T1000 (cell line): ENCODE measurements at regions not wholly inside any gene's neighbourhood (a gene's known extent, or its start where the extent isn't known, plus 50 kb on each side); places are given as distances from the start of the nearest gene placed in this dataset.

Experiments
- DNase-seq: peaks from one replicate; lab custom pipeline; 2025; ENCODE audit warnings: mixed read lengths; lab: John Stamatoyannopoulos, UW

DNA sequence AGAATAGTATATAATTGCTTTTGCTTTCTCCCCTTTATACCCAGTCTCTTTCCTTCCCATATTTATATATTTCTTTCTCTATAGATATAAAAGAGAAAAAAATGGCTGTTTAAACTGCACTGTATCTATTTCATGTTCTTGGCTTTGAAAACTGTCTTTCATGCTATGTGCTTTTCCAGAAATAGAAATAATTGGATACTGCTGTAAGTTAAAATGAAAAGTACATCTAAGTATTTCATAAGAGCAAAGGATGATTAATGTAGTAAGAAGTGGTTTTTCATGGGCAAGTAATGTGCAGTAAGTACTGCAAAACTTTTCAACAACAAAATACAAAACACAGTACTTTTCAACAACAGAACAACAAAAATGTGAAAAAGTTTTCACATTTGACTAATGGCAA, 237.9 kb downstream of the SNCA start:
- no peak for DNase-seq

DNA sequence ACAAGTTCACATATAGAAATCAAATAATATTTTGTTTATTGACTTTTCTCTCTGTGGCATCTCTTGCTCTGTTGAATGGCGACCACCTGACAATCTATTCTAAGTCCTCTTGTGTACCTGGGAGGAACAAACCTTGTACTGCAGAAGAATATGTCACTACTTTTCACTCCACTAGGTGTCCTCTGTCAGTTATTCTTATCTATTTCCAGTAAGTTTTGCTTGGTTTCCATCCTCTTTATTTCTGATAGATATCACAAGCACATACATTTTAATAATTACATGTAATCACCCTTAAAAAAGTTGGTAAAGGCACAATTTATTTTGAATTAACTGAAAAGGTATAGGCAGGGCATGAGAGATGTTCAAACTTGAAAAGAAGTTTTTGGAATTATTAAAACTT, 238.4 kb downstream of the SNCA start:
- no peak for DNase-seq

DNA sequence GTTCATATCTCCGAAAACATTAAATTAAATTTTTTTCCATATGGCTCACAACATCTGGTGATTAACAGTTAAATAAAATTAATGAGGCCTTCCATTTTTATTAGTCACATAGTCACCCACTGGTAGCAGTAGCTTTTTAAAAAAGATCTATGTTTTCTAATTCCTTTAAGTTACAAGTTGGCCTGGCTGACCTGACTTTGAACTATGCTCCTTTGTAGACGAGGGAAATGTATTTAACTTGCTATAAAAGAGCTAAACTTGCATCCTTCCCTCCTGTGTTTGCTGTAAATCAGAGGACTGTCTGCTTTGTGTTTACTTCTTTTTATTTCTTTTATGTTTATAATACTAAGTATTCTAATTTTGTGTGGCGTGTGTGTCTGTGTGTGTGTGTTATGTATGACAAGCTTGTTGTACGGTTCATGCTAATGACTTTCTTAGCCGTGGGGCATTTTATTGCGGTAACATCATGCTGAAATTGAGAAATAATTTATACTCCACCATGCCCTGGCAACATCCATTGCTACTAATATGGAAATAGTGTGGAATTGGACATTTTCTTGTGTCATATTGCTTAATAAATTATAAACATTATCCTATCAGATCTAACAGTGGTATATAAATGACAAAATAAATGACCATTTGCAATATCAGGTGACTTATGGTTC, 241.7 kb downstream of the SNCA start:
- DNase-seq, result no peak

DNA sequence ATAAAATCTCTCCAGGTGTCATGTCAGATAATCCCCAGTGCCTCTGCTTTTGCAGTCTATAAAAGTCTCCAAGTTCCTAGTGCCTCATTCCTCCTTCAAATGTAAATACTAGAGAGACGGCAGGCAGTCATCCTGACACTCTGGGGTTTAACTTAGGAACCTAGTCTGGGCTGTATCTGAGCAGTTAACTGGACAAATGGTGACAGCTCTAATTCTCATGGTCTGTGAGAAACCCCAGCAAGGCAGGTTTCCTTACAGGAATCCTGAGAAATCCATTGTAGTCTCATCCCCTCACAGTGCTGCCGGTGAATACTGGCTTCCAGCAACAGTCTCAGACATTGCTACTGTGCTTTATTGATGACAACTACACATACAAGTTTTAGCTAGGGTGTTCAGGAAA, 246.8 kb downstream of the SNCA start:
- DNase-seq, result no peak

DNA sequence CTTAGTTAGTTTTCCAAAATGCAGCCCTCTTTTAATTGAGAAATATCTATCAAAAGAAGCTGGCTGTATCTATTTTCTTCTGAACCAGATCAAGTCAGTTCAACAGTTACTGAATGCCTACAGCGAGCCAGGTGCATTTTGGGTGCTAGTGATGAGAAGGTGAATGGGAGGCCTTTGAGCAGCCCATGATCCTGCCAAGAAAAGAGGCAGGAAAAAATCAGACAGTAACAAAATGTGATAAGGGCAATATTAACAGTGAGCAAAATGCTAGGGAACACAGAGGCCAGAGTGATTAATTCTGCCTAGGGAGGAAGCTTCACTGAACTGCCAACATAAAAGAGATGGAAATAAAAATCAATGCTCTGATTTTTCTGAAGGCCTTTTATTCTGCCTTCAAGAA, 248.5 kb downstream of the SNCA start:
- no peak for DNase-seq

DNA sequence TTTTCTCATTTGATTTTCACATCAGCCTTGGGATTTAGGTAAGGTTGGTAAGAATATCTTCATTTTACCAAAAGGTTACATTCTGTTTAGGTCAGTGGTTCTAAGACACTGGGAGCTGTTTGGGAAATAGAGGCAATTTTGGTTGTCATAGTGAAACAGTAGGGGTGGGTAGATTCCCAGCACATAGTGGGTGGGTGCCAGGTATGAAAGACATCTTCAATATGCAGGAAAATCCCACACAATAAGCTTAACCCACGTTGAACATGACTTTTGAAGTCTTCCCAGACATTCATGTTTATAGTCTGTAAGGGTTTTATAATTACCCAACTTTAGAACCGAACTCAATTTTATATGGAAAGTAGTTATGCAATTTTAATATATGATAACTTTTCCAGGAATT, 249.6 kb downstream of the SNCA start:
- no peak for DNase-seq

DNA sequence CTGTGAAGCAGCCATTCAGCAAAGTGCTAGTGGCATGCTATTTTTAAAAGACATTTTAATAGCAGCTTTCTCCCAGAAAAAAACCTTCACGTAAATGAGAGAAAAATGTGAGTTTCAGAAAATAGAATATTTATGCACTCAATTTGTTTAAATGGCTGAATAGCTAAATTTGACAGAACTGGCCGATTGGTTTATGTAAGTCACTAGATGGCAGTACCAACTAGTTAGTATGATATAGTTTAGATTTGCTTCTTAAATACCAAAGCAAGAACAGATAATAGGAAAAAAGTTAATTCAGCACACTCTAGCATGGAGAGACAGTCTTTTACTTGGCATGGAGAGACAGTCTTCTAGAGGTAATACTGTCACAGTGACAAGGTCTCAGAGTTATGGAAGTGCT, 250.1 kb downstream of the SNCA start:
- DNase-seq, result no peak

DNA sequence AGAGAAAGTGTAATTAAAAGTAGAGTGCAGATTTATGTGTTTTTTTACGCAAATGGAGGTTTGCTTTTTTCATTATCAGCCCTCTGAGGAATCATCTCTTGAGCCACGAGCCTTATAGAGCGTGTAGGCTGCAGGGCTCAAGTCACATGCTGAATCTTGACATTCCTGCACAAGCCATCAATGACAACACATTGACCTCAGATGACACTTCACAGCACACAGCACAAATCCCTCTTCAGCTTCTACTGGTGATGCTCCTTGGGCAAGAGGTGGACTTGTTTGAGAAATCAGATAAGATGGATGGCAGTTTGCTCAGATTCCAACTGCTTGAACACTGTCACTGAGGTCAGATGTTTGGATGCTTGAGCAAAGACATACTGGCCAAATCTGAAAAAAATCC, 250.6 kb downstream of the SNCA start:
- DNase-seq, result no peak

DNA sequence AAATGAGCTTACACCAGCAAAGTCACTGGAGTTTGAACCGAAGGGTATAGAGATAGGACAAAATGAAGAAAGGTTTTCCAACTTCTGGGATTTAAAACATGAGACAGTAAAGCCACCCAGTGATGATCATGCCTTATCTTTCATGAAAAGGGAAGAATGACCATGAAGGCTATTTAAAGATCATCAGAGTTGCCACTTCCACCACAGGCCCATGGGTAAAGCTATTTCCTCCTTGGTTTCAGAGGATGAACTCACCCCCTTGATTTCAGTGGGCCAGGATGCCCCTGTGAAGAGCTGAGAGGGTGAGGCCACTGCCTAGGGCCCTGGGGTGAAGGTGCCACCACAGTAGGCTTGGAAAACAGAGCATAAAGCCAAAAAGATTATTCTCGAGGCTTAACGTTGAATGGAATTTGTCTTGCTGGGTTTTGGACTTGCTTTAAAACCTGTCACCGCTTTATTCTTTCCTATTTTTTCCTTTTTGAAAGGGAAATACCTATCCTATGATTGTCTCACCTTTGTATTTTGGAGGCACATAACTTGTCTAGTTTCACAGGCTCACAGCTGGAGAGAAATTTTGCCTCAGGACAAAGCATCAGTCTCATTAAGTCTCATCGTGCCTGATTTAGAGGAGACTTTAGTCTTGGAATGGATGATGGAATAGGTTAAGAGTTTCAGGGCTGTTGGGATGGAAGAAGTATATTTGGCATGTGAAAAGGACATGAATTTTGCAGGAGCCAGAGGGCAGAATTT, 254.0 kb downstream of the SNCA start:
- DNase-seq, result no peak

DNA sequence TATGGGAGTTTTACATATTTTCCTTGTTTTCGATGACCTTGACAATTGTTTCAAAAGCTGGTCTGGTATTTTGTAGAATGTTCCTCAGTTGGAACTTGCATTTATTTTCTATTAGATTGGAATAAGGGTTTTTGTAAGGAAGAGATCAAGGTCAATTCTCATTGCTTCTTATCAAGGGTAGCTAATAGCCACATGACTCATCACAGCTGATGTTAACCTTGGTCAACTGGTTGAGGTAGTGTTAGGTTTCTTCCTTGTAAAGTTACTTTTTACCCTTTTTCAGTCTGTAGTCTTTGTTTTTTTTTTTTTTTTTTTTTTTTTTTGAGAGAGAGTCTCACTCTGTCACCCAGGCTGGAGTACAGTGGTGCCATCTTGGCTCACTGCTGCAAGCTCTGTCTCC, 257.2 kb downstream of the SNCA start:
- DNase-seq, result no peak

DNA sequence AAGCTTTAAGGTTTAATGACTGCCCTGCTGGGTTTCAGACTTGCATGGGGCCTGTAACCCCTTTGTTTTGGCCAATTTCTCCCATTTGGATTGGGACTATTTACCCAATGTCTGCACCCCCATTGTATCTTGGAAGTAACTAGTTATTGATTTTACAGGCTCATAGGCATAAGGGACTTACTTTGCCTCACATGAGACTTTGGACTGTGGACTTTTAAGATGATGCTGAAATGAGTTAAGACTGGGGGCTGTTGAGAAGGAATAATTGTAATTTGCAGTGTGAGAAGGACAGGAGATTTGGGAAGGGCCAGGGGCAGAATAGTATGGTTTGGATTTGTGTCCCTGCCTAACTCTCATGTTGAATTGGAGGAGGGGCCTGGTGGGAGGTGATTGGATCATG, 260.7 kb downstream of the SNCA start:
- DNase-seq, result no peak

DNA sequence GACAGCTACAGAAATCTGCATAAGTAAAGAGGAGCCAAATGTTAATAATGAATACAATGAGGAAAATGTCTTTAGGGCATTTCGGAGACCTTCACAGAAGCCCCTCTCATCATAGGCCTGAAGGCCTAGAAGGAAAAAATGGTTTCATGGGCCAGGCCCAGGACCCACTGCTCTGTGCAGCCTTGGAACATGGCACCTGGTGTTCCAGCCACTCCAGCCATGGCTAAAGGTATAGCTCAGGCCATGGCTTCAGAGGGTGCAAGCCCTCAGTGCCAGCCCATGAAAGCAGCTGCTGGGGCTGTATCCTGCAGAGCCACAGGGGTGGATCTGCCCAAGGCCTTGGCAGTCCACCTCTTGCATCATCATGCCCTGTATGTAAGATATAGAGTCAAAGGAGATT, 261.1 kb downstream of the SNCA start:
- no peak for DNase-seq

DNA sequence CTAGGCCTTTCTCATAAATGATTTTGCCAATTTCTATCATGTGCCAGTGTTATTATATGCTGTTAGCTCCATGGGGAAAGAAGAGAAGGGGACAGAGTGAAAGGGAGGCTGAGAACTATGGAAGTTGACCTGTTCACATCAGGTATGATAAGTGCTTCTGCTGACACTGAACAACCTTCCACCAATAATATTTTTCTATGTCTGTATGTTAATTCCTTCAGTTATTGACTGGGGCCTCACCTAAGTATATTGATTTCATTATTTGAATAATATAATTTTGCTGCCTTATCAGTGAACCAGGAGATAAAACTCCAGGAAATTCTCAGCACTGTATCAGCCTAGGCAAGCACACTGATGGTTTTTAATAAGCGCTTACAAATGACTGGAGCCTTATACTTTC, 262.8 kb downstream of the SNCA start:
- no peak for DNase-seq

DNA sequence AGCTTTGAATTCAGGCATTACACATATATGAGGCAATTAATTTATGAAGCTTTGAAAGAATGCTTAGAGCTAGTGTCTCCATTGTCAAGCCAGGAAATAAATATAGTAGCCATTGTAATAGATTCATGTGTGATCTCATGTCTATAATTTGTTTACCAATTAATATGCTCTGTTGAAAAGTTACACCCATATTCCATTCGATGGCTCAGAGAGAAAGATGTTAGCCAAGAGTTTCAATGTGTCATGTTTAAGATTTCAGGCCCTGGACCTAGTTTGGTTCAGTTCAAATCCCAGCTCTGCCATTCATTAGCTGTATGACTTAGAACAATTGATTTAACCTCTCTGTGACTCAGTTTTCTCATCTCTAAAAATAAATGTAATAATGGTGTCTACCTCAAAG, 263.3 kb downstream of the SNCA start:
- no peak for DNase-seq

DNA sequence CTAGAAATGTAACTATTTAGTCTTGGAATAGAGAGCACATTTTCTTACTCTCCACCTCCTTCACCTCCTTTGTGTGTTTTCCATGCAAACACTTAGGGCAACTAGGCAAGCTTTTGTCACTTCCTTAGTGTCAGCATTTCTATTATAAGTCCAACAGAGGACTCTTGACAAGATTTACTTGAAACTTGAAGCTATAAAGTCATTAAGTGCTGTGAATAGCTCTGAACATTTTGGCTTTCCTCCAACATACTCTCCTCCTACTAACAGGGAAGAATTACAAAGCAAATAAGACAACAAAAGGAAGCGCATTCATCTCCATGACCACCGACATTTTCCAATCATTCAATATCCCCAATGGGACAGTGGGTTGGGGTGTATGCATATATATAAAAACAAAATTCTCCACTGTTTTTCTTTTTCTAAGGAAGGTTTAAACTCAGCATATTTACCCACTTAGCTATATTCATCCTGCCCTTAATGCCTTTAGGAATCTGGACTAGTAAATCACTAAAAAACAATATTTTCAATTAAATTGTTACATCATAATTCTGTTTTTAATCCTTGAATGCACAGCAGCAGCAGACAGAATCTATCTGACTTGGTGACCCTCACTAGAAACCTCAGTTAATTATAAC, 264.6 kb downstream of the SNCA start:
- no peak for DNase-seq

DNA sequence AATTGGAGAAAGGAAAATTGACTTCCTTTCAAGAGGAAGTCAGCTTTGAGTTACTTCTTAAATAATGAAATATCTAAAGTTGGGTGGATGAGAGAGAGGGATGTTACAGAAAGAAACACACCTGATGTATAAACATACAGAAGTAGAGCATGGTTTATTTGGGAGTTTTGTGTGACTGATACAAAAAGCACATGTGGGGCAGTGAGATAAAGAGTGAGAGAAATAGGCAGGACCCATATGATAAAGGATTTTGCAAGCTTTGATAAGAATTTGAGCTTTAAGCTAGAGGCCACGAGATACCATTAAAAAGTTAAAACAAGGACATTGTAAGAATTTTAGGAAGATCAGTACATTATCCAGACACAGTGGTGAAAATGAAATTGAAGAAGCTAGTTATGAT, 263.3 kb upstream of the GPRIN3 start:
- no peak for DNase-seq

DNA sequence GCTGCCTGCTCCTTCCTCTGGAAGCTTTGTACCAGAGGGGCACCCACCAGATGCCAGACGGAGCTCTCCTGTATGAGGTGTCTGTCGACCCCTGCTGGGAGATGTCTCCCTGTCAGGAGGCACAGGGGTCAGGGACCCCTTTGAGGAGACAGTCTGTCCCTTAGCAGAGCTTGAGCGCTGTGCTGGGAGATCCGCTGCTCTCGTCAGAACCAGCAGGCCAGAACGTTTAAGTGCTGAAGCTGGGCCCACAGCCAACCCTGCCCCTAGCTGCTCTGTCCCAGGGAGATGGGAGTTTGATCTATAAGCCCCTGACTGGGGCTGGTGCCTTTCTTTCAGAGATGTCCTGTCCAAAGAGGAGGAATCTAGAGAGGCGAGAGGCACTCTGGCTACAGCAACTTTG, 260.3 kb upstream of the GPRIN3 start:
- no peak for DNase-seq

DNA sequence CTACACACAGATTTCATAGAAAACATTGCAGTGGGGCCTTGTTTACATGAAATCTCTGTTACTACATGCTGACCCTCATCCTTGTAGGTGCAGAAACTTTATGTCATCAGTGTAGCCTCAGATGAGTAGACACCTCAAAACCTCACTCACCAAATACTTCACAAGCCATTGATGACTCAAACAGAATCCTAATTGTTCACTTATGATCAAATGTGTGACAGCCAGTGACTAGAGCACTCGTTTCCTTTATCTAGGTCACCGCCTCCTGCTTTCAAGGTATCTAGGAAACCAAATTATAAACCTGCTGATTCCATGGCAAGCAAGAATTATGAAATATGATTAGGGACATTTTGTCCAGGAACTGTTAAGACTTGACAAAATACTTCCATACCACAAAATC, 255.8 kb upstream of the GPRIN3 start:
- no peak for DNase-seq

DNA sequence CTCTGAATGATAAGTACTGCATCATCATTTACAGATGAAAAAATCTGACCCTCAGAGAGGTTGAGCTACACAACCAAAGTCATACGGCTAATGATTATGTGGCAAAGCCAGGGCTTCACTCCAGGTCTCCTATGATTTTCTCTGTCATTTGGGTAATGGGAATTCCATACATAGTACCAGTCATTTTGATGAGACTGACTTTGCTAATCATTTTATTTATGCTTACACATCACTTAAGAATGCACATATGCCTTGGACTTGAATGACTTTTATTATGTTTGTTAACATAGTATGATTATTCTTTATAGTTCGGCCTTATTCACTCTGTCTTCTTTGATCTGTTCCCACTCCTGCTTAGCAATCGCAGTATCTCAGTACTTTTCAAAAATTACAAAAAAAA, 255.1 kb upstream of the GPRIN3 start:
- DNase-seq, result no peak

DNA sequence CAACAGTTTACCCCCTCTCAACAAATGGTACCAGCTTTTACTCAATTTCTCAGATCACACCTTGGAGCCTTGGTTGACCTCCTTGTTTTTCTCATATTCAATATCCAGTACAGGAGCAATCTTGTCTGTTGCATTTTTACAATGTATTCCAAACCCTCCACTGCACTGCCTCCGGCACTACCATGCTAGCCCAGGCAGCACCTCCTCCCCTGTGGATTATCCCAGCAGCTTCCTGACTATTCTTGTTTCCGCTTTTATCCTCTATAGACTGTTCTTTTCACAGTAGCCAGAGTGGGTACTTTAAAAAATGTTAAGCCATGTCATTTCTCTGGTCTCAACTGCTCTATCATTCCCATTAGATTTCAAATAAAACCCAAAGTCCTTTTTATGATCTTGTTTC, 253.4 kb upstream of the GPRIN3 start:
- no peak for DNase-seq

DNA sequence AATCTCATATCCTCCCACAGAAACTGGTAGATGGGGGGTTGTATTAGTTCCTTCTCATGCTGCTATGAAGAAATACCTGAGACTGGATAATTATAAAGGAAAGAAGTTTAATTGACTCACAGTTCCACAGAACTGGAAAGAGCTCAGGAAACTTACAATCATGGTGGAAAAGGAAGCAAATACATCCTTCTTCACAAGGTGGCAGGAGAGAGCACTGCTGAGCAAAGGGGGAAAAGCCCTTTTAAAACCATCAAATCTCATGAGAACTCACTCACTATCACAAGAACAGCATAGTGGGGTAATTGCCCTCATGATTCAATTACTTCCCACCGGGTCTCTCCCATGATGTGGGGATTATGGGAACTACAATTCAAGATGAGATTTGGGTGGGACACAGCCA, 250.5 kb upstream of the GPRIN3 start:
- DNase-seq, result no peak

DNA sequence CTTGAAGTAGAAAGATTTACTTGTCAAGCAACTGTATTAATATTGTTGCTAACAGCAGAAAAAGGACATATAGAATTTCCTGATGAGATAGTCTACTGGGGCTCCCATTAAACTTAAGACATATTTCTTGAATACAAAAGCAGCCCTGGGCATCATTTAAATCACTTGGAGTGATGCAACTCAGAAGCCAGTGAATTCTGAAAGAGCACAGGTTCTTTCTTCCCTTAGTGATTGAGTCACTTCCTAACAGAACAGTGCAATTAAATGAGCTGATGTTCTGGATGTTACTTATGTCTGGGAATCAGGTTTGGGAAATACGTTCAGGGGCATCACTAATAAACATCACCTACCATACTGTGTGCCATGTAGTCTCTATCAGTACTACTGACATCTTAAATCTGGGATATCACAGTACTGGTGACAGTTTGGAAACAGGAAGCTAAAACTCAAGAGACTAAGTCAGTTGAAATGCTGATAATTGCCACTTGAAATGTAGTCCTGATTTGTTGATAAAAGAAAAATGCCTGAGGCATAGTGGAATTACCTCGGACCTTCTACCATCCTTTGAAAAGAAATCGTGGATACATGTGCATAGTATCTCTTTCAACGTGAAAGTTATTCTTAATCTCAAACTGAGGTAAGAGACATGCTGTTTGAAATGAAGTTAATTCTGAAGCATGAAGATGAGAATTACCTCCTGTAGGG, 249.2 kb upstream of the GPRIN3 start:
- DNase-seq, result no peak

DNA sequence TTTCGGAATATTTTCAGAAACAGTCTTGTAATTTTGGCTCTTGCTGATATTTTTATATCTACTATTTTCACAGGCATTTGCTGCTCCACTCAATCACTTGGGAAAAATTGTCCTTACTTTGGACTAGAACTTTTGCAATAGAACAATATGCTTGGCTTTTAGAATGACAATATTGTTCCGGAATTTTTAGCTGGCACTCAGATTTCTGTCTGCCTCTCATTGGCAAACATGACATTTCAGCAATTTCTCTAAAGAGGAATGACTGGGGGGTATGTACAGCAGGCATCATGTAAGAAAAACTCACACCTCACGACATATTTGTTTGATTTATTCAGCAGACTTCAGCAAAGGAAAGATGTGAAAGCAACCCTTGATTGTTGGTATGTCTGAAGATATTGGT, 243.6 kb upstream of the GPRIN3 start:
- no peak for DNase-seq
